Uterus (tissue), 3 donors: ENCODE measurements at regions not wholly inside any gene's neighbourhood (a gene's known extent, or its start where the extent isn't known, plus 50 kb on each side); places are given as distances from the start of the nearest gene placed in this dataset.
"Not testable (repeated sequence)": the region's sequence is repeated elsewhere in the genome, so short reads cannot be mapped to it uniquely, and the experiment has no call there.

Experiments
- DNase-seq, 2 donors: peaks; one replicate each; pipeline ENCODE4 v3.0.0-alpha.2; 2019 to 2020
- H3K27ac ChIP-seq, 2 donors: fragments of 200-600 bp; sonication (generic); 1 replicate in 1 of 2; 2 replicates in 1 of 2; pipeline ENCODE4 v1.5.1; 2016 to 2018
- H3K27me3 ChIP-seq, 2 donors: fragments of 200-600 bp; sonication (generic); one replicate each; pipeline ENCODE4 v1.5.1; 2018 to 2019; ENCODE audit warnings: control low read depth in 1 of 2
- H3K36me3 ChIP-seq, 2 donors: fragments of 200-600 bp; sonication (generic); one replicate each; pipeline ENCODE4 v1.5.1; 2019; ENCODE audit warnings: control low read depth in 1 of 2
- H3K4me1 ChIP-seq, 2 donors: fragments of 200-600 bp; sonication (generic); one replicate each; pipeline ENCODE4 v1.5.1; 2018 to 2019; ENCODE audit warnings: control low read depth in 1 of 2
- H3K4me3 ChIP-seq, 2 donors: fragments of 200-600 bp; sonication (generic); 1 replicate in 1 of 2; 2 replicates in 1 of 2; pipeline ENCODE4 v1.5.1; 2018 to 2019; ENCODE audit warnings: mild to moderate bottlenecking in 1 of 2
- H3K9me3 ChIP-seq, 2 donors: fragments of 200-600 bp; sonication (generic); one replicate each; pipeline ENCODE4 v1.5.1; 2019; ENCODE audit warnings: control low read depth in 1 of 2
- CTCF ChIP-seq, 4 experiments: fragments of 200-600 bp in 2 of 4; fragments of 450-650 bp in 2 of 4; sonication (generic) in 2 of 4; IDR thresholded peaks; one replicate each; pipeline ENCODE4 v1.5.1; 2016 to 2019; ENCODE audit warnings: antibody characterized with exemption in 4 of 4, mild to moderate bottlenecking in 2 of 4, moderate library complexity in 1 of 4
- POLR2A ChIP-seq, 2 donors: fragments of 450-650 bp; IDR thresholded peaks; one replicate each; pipeline ENCODE4 v1.6.1; 2016; ENCODE audit warnings: antibody characterized with exemption in 2 of 2, mild to moderate bottlenecking in 1 of 2, moderate library complexity in 1 of 2
- intact Hi-C: fragments of 100-400 bp; cut with DNase I; formaldehyde crosslinking; loops from one replicate; pipeline ENCODE4 v1.15.1; 2023; ENCODE audit warnings: low total_unique reads
- donor health status: DM: yes; HTN: yes; CAD: no.

GRCh38 chr10:85139124-85139523 is 810.7 kb downstream of the CCSER2 start:
- H3K4me3 ChIP-seq, result no peak overlapping the region
- no peak for DNase-seq
- intact Hi-C loops, result no loop called here
- no peak overlapping the region for H3K27ac ChIP-seq
- H3K9me3 ChIP-seq, result no peaks in the 10 kb centered on the region
- no peak for TF ChIP-seq POLR2A (IDR thresholded peaks at IDR 0.05)
- TF ChIP-seq CTCF (IDR thresholded peaks at IDR 0.05), result no peak
- no peaks in the 10 kb centered on the region for H3K36me3 ChIP-seq
- H3K27me3 ChIP-seq, result no peaks in the 10 kb centered on the region
- no peaks in the 10 kb centered on the region for H3K4me1 ChIP-seq

GRCh38 chr10:85141520-85141919 is 813.1 kb downstream of the CCSER2 start:
- intact Hi-C loops, H3K4me3 ChIP-seq, H3K27ac ChIP-seq, H3K27me3 ChIP-seq, DNase-seq, H3K4me1 ChIP-seq, H3K36me3 ChIP-seq, H3K9me3 ChIP-seq: not testable (repeated sequence)

GRCh38 chr10:85145966-85146365 is 817.6 kb downstream of the CCSER2 start:
- intact Hi-C loops, result no loop called here

GRCh38 chr10:85147346-85148250 is 819.2 kb downstream of the CCSER2 start:
- intact Hi-C loops, result no loop called here
- Histone ChIP-seq H3K4me3 (no peak overlapping the region), H3K27me3 (no peaks in the 10 kb centered on the region), H3K27ac (no peak overlapping the region), H3K4me1 (no peaks in the 10 kb centered on the region), H3K9me3 (no peaks in the 10 kb centered on the region), H3K36me3 (no peaks in the 10 kb centered on the region)
- DNase-seq, result no peak
- no peak for TF ChIP-seq CTCF (IDR thresholded peaks at IDR 0.05)
- no peak for TF ChIP-seq POLR2A (IDR thresholded peaks at IDR 0.05)

More at GRCh38 chr10:85145966-85146365, 817.6 kb downstream of the CCSER2 start:
- no peak overlapping the region for H3K27ac ChIP-seq
- no peak for TF ChIP-seq POLR2A (IDR thresholded peaks at IDR 0.05)
- no peak for TF ChIP-seq CTCF (IDR thresholded peaks at IDR 0.05)
- no peaks in the 10 kb centered on the region for H3K36me3 ChIP-seq
- no peak overlapping the region for H3K4me3 ChIP-seq
- no peaks in the 10 kb centered on the region for H3K27me3 ChIP-seq
- no peak for DNase-seq
- no peaks in the 10 kb centered on the region for H3K4me1 ChIP-seq
- H3K9me3 ChIP-seq, result no peaks in the 10 kb centered on the region

GRCh38 chr10:85148693-85149640 is 820.6 kb downstream of the CCSER2 start:
- Histone ChIP-seq H3K27me3 (no peaks in the 10 kb centered on the region), H3K4me1 (no peaks in the 10 kb centered on the region), H3K9me3 (no peaks in the 10 kb centered on the region), H3K4me3 (no peak overlapping the region), H3K36me3 (no peaks in the 10 kb centered on the region), H3K27ac (no peak overlapping the region)
- DNase-seq, result no peak
- intact Hi-C loops, result no loop called here
- TF ChIP-seq POLR2A (IDR thresholded peaks at IDR 0.05) (no peak), CTCF (IDR thresholded peaks at IDR 0.05) (no peak)
